ENCODE measurements at regions not wholly inside any gene's neighbourhood (a gene's known extent, or its start where the extent isn't known, plus 50 kb on each side); places are given as distances from the start of the nearest gene placed in this dataset.
A peak's percentile ranks its signal among the peaks of the same experiment; 100 is the strongest.

DNA sequence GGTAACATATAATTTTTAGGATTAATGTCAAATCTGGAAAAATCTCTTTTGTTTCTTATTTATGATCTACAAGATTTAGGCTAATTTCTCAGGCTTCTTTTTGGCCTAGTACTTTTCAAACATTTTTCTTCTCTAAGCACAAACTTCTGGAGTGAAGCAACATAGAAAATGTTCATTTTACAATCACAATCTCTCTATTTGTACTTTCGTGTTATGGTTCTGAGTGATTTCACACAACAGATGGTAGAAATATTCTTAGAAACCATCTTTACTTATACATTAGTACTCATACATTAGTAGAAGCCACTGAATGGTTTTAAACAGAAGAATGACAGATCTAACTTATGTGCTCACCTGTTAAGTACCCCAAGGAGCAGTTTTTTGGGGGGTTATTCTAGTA lies 106.3 kb upstream of the ANO3 start:
- no peaks in the 10 kb centered on the region for H3K4me1 ChIP-seq (ENCODE audit: insufficient read depth)
- H3K79me2 ChIP-seq (replicated peaks; ENCODE audit: insufficient read depth), result no peaks in the 10 kb centered on the region
- H4K20me1 ChIP-seq (replicated peaks; ENCODE audit: insufficient read depth), result no peaks in the 10 kb centered on the region
- H2AFZ ChIP-seq, result no peak overlapping the region
- H3K9me3 Mint-ChIP-seq, result peaks cover 12% of the 10 kb centered on the region
- no peak overlapping the region for H3K27ac Mint-ChIP-seq
- H3K4me1 Mint-ChIP-seq, result no peaks in the 10 kb centered on the region; the same call in 2 of the 3 replicates
- no peaks in the 10 kb centered on the region for H3K27me3 ChIP-seq (ENCODE audit: insufficient read depth)
- H3K27me3 Mint-ChIP-seq (ENCODE audit: insufficient read depth, low read depth, poor library complexity), result peaks cover 2% of the 10 kb centered on the region
- no peak for TF ChIP-seq NANOG (IDR thresholded peaks at IDR 0.05; ENCODE audit: borderline replicate concordance)
- no peak for TF ChIP-seq REST (IDR thresholded peaks at IDR 0.05; ENCODE audit: unreplicated experiment)
- TF ChIP-seq STAT1 (IDR thresholded peaks at IDR 0.05; ENCODE audit: unreplicated experiment), result no peak
- H3K27ac ChIP-seq (ENCODE audit: low read depth), result no peak overlapping the region
- no peak overlapping the region for H3K4me3 ChIP-seq
- DNase-seq (ENCODE audit: low spot score) (no peak), ATAC-seq (no peak)
- H3K36me3 Mint-ChIP-seq (ENCODE audit: low read depth), result peaks cover 12% of the 10 kb centered on the region
- H3F3A ChIP-seq (replicated peaks; ENCODE audit: low read depth), result no peaks in the 10 kb centered on the region
- H3K4me2 ChIP-seq, result no peak overlapping the region
- no peak overlapping the region for H3K4me3 Mint-ChIP-seq
- no peaks in the 10 kb centered on the region; the same call in none of the 2 replicates for H3K9me2 ChIP-seq (ENCODE audit: insufficient read depth)
- no peaks in the 10 kb centered on the region; the same call in 1 of the 2 replicates for H3K36me3 ChIP-seq (ENCODE audit: insufficient read depth)

DNA sequence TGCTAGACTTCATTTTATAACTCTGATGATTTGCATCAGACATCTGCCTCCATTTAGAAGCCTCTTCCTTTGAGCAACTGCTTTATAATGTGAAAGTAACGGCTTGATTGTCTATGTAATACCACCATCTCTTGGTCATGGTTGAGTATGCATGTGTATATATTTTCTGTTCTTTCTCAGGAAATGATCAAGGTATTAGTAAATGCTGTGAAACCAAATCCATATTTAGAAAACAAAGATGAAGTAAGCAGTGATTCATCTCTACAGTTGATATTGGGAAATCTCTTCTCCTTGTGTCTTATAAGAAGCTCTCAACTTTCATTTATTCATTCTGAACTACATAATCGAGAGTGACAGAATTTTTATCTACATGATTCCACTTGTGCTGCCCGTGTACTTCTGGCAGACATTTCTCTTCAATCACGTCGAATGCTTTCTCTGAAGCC lies 104.6 kb upstream of the ANO3 start:
- H3K4me2 ChIP-seq, result no peak overlapping the region
- no peak for ATAC-seq
- H3K27me3 ChIP-seq (ENCODE audit: insufficient read depth), result no peaks in the 10 kb centered on the region
- H4K20me1 ChIP-seq (replicated peaks; ENCODE audit: insufficient read depth), result no peaks in the 10 kb centered on the region
- TF ChIP-seq CTCF (conservative IDR thresholded peaks at IDR 0.05; ENCODE audit: low read depth in 2 of 2) (peak; percentile 47 to 57), POLR2AphosphoS5 (IDR thresholded peaks at IDR 0.05; ENCODE audit: low read depth) (no peak), JUNB (IDR thresholded peaks at IDR 0.05; ENCODE audit: unreplicated experiment) (no peak)
- Mint-ChIP-seq H3K27me3 (ENCODE audit: insufficient read depth, low read depth, poor library complexity) (peaks cover 2% of the 10 kb centered on the region), H3K27ac (no peak overlapping the region), H3K36me3 (ENCODE audit: low read depth) (peaks cover 6% of the 10 kb centered on the region), H3K4me1 (no peaks in the 10 kb centered on the region), H3K4me3 (no peak overlapping the region), H3K9me3 (peaks cover 4% of the 10 kb centered on the region; the same call in 2 of the 3 replicates)
- no peak overlapping the region for H2AFZ ChIP-seq
- H3K36me3 ChIP-seq (ENCODE audit: insufficient read depth), result no peaks in the 10 kb centered on the region; the same call in 1 of the 2 replicates
- DNase-seq (ENCODE audit: low spot score), result peak; percentile 22
- no peaks in the 10 kb centered on the region for H3F3A ChIP-seq (replicated peaks; ENCODE audit: low read depth)
- no peaks in the 10 kb centered on the region for H3K79me2 ChIP-seq (replicated peaks; ENCODE audit: insufficient read depth)
- no peaks in the 10 kb centered on the region; the same call in none of the 2 replicates for H3K9me2 ChIP-seq (ENCODE audit: insufficient read depth)
- no peak overlapping the region for H3K27ac ChIP-seq (ENCODE audit: low read depth)
- H3K4me3 ChIP-seq, result no peak overlapping the region
- H3K4me1 ChIP-seq (ENCODE audit: insufficient read depth), result no peaks in the 10 kb centered on the region

Measured in GM23338 (cell line).